GM12873 (cell line): ENCODE measurements at regions not wholly inside any gene's neighbourhood (a gene's known extent, or its start where the extent isn't known, plus 50 kb on each side); places are given as distances from the start of the nearest gene placed in this dataset.

Source experiments
- TF ChIP-seq, protein P1 (sequence below): IDR thresholded peaks from 2 replicates; pipeline ENCODE4 v1.5.1; 2012; ENCODE audit warnings: low read depth, mild to moderate bottlenecking, moderate library complexity, low read length, control low read depth; ENCODE audit not compliant: insufficient read depth; ENCODE audit errors: missing control alignments

DNA sequence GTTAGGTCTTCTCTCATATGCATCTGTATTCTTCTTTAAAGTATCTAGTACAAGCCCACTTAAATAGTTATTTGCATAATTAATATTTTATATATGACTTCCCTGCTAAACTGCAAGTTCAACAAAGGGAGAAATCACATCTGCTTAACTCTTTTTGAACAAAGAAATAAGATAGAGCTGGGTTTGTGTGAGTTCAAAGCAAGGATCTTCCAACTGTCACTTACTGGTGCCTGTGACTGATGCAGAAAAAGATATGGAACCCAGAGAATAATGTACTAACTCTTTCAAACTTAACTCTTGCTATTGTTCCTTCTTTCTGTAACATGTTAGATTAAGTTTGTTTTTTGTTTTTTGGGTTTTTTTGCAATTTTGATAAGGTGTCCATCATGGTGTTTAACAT, 71.3 kb upstream of the SP4 start:
- TF ChIP-seq, protein P1, sequence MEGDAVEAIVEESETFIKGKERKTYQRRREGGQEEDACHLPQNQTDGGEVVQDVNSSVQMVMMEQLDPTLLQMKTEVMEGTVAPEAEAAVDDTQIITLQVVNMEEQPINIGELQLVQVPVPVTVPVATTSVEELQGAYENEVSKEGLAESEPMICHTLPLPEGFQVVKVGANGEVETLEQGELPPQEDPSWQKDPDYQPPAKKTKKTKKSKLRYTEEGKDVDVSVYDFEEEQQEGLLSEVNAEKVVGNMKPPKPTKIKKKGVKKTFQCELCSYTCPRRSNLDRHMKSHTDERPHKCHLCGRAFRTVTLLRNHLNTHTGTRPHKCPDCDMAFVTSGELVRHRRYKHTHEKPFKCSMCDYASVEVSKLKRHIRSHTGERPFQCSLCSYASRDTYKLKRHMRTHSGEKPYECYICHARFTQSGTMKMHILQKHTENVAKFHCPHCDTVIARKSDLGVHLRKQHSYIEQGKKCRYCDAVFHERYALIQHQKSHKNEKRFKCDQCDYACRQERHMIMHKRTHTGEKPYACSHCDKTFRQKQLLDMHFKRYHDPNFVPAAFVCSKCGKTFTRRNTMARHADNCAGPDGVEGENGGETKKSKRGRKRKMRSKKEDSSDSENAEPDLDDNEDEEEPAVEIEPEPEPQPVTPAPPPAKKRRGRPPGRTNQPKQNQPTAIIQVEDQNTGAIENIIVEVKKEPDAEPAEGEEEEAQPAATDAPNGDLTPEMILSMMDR = no peak

DNA sequence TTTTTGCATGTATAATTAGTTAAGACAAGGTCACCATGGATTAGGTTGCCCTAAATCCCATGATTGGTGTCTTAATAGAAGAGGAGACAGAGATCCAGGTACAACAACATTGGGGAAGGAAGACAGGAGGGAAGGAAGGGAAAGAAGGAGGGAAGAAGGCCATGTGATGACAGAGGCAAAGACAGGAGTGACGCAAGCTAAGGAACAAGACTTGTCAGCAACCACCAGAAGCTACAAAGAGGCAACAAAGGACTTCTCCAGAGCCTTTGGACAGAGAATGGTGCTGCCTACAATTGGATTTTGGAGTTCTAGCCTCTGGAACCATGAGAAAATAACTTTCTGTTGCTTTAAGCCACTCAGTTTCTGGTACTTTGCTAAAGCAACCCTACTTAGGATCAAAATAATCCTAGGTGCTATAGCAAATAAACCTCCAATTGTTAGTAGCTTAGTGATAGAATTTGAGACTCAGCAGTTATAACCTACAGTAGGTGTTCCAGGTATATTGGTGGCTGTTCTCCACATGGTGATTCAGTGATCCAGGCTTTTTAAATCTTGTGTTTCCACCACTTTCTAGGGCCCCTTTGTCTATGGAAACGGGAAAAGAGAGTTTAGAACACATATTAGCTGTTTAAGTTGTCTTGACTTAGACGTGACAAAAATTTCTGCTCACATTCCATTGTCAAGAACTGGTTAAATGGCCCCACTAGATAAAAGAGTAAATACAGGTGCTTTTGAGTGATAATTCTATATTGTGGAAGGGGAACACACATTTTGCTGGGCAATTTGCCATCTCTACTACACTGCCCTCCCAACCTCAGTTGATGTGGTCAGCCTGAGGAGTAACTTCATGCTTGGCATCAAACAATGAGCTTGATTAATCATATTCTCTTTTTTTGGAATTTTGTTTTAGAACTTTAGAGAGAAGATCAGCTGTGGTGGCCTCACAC, 70.5 kb upstream of the SP4 start:
- TF ChIP-seq, protein P1 = no peak

DNA sequence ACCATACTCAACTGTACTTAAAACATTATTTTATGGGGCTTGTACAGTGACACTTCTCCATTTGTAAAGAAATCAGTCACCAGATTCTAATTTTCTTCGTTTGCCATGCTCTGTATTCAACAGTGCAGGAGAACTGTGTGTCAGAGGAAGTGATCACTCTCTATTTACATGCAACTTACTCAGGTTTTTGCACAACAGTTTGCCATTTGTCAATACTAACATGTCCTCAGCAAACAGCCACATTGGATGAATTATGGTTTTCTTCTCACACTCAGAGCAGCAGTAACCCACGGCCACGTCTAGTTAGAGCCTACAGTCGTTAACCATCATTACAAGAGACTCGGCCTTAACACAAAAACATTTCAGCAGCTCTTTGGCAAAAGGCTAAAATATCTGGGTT, 69.2 kb upstream of the SP4 start:
- TF ChIP-seq, protein P1 = no peak

DNA sequence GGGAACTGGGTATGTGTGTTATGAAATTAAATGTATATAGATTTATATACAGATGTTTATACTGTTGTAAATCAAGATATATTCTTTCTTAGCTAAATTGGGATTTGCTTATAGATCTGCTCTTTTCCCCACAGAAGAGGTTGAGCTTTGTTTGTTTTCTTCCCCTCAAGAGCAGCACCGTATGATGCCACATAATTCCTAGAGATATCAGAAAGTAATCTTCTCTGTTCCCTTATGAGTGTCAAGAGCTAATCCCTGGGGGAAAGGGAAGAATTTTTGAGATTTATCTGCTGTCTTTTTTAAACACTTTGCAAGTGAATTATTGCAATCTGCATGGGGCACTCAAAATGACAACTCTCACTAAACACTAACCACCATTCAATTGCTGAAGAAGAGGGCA, 68.7 kb upstream of the SP4 start:
- TF ChIP-seq, protein P1 = no peak

DNA sequence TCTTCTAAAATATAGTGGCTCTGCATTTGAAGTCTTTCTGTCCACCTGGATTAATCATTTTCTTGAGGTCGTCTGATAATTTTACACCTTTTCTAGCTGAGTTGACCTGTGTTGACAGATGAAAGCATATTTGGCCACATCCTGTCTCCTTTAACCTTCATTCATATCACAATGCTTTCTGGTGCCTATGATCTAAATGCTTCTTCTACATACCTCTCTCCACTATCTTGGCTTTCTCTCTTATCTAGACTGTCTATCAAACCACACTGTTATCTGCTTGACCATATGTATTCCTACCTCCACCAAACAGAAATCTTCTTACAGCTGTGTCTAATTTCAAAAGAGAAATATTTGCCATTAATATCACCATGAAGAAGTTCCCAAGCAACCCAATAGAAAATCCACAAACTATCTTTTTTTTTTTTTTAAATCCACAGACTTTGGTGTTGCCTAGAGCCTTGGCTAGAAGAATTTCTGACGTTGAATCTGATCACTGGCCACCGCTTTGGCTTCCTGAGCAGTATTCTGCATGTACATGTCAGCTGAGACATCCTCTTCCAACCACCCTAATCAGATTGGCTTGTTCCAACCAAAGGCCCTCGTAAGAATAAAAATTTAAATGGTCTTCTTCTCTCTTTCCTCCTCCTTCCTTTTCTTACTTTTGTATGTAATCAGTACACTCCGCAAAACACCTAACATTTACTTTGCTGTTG, 66.3 kb upstream of the SP4 start:
- TF ChIP-seq, protein P1 = no peak

DNA sequence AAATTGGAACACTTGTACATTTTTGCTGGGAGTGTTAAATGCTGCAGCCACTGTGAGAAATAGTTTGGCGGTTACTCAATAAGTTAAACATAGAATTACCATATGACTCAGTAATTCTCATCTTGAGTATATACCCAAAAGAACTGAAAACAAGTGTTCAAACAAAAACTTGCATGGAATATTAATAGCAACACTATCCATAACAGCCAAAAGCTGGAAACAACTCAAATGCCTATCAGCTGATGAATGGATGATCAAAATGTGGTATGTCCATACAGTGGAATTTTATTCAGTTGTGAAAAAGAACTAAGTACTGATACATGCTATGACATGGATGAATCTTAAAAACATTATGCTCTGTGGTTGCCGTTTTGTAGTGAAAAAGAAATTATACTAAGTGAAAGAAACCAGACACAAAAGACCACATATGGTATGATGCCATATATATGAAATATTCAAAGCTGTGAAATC, 63.0 kb upstream of the SP4 start:
- TF ChIP-seq, protein P1 = no peak

DNA sequence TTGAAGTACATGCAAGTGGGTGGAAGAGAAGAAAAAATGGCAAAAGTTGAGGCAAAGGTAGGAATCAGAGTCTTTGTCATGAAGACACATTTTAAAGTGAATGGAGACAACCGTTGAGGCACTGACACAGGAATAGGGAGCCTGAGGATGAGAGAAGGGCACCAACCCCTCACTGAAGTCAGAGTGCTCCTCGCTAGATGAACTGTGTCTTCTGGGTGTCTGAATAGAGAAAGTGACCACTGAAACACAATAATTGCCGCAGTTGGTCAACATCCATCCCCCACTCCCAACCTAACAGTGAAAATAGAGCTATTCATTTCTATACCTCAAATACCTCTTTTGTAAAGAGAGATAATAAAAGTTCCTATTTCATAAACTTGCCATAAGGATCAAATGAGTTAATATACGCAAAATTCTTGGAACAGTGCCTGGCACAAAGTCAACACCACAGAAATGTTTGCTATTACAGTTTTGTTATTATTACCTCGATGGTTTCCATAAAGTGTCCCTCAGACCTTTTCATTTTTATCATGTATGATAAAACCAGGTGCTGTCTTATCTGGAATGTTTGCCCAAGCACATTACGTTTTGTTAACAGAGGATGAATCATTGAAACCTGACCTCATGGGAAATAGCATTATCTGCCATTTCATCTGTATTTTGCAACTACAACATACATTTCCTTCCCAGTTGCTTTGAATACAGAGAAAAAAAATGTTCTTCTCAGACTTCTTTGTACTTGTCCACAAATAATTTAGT, 61.8 kb upstream of the SP4 start:
- TF ChIP-seq, protein P1 = no peak
